GM12872 (cell line): ENCODE measurements at regions not wholly inside any gene's neighbourhood (a gene's known extent, or its start where the extent isn't known, plus 50 kb on each side); places are given as distances from the start of the nearest gene placed in this dataset.

Experiments used
- CTCF ChIP-seq: IDR thresholded peaks from 3 replicates; pipeline ENCODE4 v1.5.1; 2011; ENCODE audit warnings: low read depth, mild to moderate bottlenecking, low read length, moderate library complexity; ENCODE audit not compliant: insufficient read depth

GRCh38 chr12:91896286-91897024 is 249.2 kb downstream of the BTG1 start:
- no peak for TF ChIP-seq CTCF

GRCh38 chr12:91894911-91895310 is 250.7 kb downstream of the BTG1 start:
- TF ChIP-seq CTCF: no peak

DNA sequence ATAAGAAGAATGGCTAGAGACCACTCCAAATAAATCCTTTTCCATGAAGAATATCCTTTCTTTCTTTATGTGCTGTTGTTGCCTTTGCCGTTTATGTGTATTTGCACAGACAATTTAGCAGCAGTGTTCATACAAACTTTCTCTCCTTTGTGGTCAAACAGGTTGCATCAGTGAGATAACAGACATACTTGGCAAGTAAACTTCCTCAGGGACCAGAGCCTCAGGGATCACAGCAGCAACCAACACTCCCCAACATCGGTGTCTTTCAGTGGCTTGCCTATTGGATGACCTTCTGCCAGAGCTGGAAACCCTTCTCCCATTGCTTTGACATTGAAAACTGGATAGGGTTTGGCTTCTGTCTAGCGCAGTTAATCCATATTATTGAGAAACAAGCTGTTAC is 252.2 kb downstream of the BTG1 start:
- no peak for TF ChIP-seq CTCF

GRCh38 chr12:91892081-91892855 is 253.4 kb downstream of the BTG1 start:
- TF ChIP-seq CTCF: no peak

DNA sequence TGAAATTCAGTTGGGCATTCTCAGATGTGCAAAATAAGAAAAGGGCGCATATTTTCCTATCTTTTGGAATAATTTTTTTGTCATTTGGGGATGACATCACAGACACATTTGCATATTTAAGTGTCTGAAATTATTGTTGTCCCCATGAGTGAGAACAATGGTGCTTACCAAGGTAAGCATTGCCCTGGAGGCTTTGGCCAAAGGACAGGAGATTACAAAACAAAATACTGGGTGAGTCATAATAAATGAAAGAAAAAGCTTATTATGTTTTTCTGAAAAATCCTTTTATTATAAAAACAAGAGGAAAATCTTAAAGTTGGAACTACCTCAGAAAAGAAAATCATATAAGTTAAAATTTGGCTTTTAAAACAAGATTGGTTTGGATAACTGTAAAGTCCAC is 254.9 kb downstream of the BTG1 start:
- TF ChIP-seq CTCF: no peak

- no peak for TF ChIP-seq CTCF
Measured at GRCh38 chr12:91889910-91890309, 255.7 kb downstream of the BTG1 start.

DNA sequence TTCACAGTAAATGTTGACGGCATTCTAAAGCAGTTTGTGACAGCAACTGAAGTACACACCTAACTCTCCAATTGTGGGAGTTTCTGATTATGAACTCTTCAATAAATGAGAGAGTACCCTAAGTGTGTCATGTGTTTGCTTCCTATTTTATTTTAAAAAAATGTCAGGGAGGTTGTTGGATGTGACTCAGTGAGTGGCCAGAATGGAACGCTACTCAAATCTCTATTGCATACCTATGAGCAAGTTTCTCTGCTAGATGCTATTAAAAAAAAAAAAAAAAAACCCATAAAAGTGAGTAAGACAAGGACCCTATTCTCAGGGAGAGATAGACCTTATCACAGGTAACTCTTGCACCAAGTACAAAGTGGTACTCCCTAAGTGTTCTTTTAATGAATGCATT is 256.6 kb downstream of the BTG1 start:
- no peak for TF ChIP-seq CTCF
